ENCODE measurements at regions not wholly inside any gene's neighbourhood (a gene's known extent, or its start where the extent isn't known, plus 50 kb on each side); places are given as distances from the start of the nearest gene placed in this dataset.

- TF ChIP-seq EZH2 (IDR thresholded peaks at IDR 0.05; ENCODE audit: insufficient read depth, poor library complexity, severe bottlenecking) = no peak
- TF ChIP-seq EZH2phosphoT487 (IDR thresholded peaks at IDR 0.05; ENCODE audit: insufficient read depth, low read depth) = no peak
- no peak overlapping the region for H3K4me2 ChIP-seq (ENCODE audit: unreplicated experiment)
- H3K27ac ChIP-seq = no peak overlapping the region
- no peak overlapping the region for H2AFZ ChIP-seq
- no peak overlapping the region for H3K4me3 ChIP-seq
- no peak overlapping the region for H3K9ac ChIP-seq
- no peaks in the 10 kb centered on the region for H4K20me1 ChIP-seq (ENCODE audit: insufficient read depth)
- no peaks in the 10 kb centered on the region for H3K36me3 ChIP-seq (ENCODE audit: low read depth)
- WGBS, 2 experiments (ENCODE audit: low coverage in 1 of 2, low lambda C conversion rate in 2 of 2, missing lambda C conversion rate in 2 of 2) = 41 to 43% methylated on average over 8 of the region's 8 CpGs
- in situ Hi-C loops (cut with MboI) = no loop called here
- no peaks in the 10 kb centered on the region for H3K9me3 ChIP-seq (ENCODE audit: low read depth)
- H3K4me1 ChIP-seq (ENCODE audit: insufficient read depth) = no peaks in the 10 kb centered on the region
- no peaks in the 10 kb centered on the region for H3K27me3 ChIP-seq (replicated peaks; ENCODE audit: insufficient read depth)
- H3K9me2 ChIP-seq (ENCODE audit: insufficient read depth) = no peaks in the 10 kb centered on the region
- DNase-seq = no peak
- H3F3A ChIP-seq (ENCODE audit: insufficient read depth) = no peaks in the 10 kb centered on the region
- H3K79me2 ChIP-seq (ENCODE audit: insufficient read depth) = no peaks in the 10 kb centered on the region
Measured at GRCh38 chr10:93211991-93212390, 138.3 kb downstream of the CYP26A1 start.

GRCh38 chr10:93215312-93215711, 141.6 kb downstream of the CYP26A1 start:
- Histone ChIP-seq H2AFZ (no peak overlapping the region), H3K9ac (no peak overlapping the region), H3K4me2 (ENCODE audit: unreplicated experiment) (no peak overlapping the region), H3K9me3 (ENCODE audit: low read depth) (no peaks in the 10 kb centered on the region), H3K9me2 (ENCODE audit: insufficient read depth) (no peaks in the 10 kb centered on the region), H3K36me3 (ENCODE audit: low read depth) (no peaks in the 10 kb centered on the region), H3K79me2 (ENCODE audit: insufficient read depth) (no peaks in the 10 kb centered on the region), H3K27me3 (replicated peaks; ENCODE audit: insufficient read depth) (no peaks in the 10 kb centered on the region), H3K4me1 (ENCODE audit: insufficient read depth) (no peaks in the 10 kb centered on the region), H4K20me1 (ENCODE audit: insufficient read depth) (no peaks in the 10 kb centered on the region), H3K4me3 (no peak overlapping the region), H3F3A (ENCODE audit: insufficient read depth) (no peaks in the 10 kb centered on the region), H3K27ac (no peak overlapping the region)
- no peak for DNase-seq
- 47 to 56% methylated on average over 3 of the region's 3 CpGs for WGBS, 2 experiments (ENCODE audit: low coverage in 1 of 2, low lambda C conversion rate in 2 of 2, missing lambda C conversion rate in 2 of 2)
- in situ Hi-C loops (cut with MboI) = no loop called here
- TF ChIP-seq EZH2phosphoT487 (IDR thresholded peaks at IDR 0.05; ENCODE audit: insufficient read depth, low read depth) (no peak), EZH2 (IDR thresholded peaks at IDR 0.05; ENCODE audit: insufficient read depth, poor library complexity, severe bottlenecking) (no peak)

- Histone ChIP-seq H2AFZ (no peak overlapping the region), H3K4me1 (ENCODE audit: insufficient read depth) (no peaks in the 10 kb centered on the region)
- 64 to 65% methylated on average over 5 of the region's 5 CpGs for WGBS, 2 experiments (ENCODE audit: low coverage in 1 of 2, low lambda C conversion rate in 2 of 2, missing lambda C conversion rate in 2 of 2)
Measured at GRCh38 chr10:93216341-93216985, 142.8 kb downstream of the CYP26A1 start.

GRCh38 chr10:93218386-93218785, 144.7 kb downstream of the CYP26A1 start:
- H3K4me3 ChIP-seq = no peak overlapping the region
- in situ Hi-C loops (cut with MboI) = no loop called here
- no peak overlapping the region for H3K4me2 ChIP-seq (ENCODE audit: unreplicated experiment)
- H3K9me2 ChIP-seq (ENCODE audit: insufficient read depth) = no peaks in the 10 kb centered on the region
- H3K9me3 ChIP-seq (ENCODE audit: low read depth) = no peaks in the 10 kb centered on the region
- no peaks in the 10 kb centered on the region for H4K20me1 ChIP-seq (ENCODE audit: insufficient read depth)
- no peak overlapping the region for H3K27ac ChIP-seq
- no peak overlapping the region for H2AFZ ChIP-seq
- H3K79me2 ChIP-seq (ENCODE audit: insufficient read depth) = no peaks in the 10 kb centered on the region
- H3K9ac ChIP-seq = no peak overlapping the region
- no peaks in the 10 kb centered on the region for H3F3A ChIP-seq (ENCODE audit: insufficient read depth)
- DNase-seq = no peak
- H3K27me3 ChIP-seq (replicated peaks; ENCODE audit: insufficient read depth) = no peaks in the 10 kb centered on the region
- H3K4me1 ChIP-seq (ENCODE audit: insufficient read depth) = no peaks in the 10 kb centered on the region
- TF ChIP-seq EZH2 (IDR thresholded peaks at IDR 0.05; ENCODE audit: insufficient read depth, poor library complexity, severe bottlenecking) = no peak
- no peak for TF ChIP-seq EZH2phosphoT487 (IDR thresholded peaks at IDR 0.05; ENCODE audit: insufficient read depth, low read depth)
- no peaks in the 10 kb centered on the region for H3K36me3 ChIP-seq (ENCODE audit: low read depth)

More at GRCh38 chr10:93216341-93216985, 142.8 kb downstream of the CYP26A1 start:
- no peaks in the 10 kb centered on the region for H3K9me3 ChIP-seq (ENCODE audit: low read depth)
- H3K4me2 ChIP-seq (ENCODE audit: unreplicated experiment) = no peak overlapping the region
- no peaks in the 10 kb centered on the region for H3K27me3 ChIP-seq (replicated peaks; ENCODE audit: insufficient read depth)
- no peaks in the 10 kb centered on the region for H3K9me2 ChIP-seq (ENCODE audit: insufficient read depth)
- no peaks in the 10 kb centered on the region for H3K79me2 ChIP-seq (ENCODE audit: insufficient read depth)
- TF ChIP-seq EZH2phosphoT487 (IDR thresholded peaks at IDR 0.05; ENCODE audit: insufficient read depth, low read depth) (no peak), EZH2 (IDR thresholded peaks at IDR 0.05; ENCODE audit: insufficient read depth, poor library complexity, severe bottlenecking) (no peak)
- no peak overlapping the region for H3K4me3 ChIP-seq
- no peak for DNase-seq
- H3K27ac ChIP-seq = no peak overlapping the region
- no peaks in the 10 kb centered on the region for H3K36me3 ChIP-seq (ENCODE audit: low read depth)
- H3K9ac ChIP-seq = no peak overlapping the region
- no peaks in the 10 kb centered on the region for H3F3A ChIP-seq (ENCODE audit: insufficient read depth)
- H4K20me1 ChIP-seq (ENCODE audit: insufficient read depth) = no peaks in the 10 kb centered on the region
- in situ Hi-C loops (cut with MboI) = no loop called here

GRCh38 chr10:93219347-93219746, 145.7 kb downstream of the CYP26A1 start:
- Histone ChIP-seq H3K9ac (no peak overlapping the region), H3K27me3 (replicated peaks; ENCODE audit: insufficient read depth) (no peaks in the 10 kb centered on the region), H3K4me2 (ENCODE audit: unreplicated experiment) (no peak overlapping the region), H3K36me3 (ENCODE audit: low read depth) (no peaks in the 10 kb centered on the region), H3F3A (ENCODE audit: insufficient read depth) (no peaks in the 10 kb centered on the region), H3K4me1 (ENCODE audit: insufficient read depth) (no peaks in the 10 kb centered on the region), H2AFZ (no peak overlapping the region), H4K20me1 (ENCODE audit: insufficient read depth) (no peaks in the 10 kb centered on the region), H3K79me2 (ENCODE audit: insufficient read depth) (no peaks in the 10 kb centered on the region), H3K27ac (no peak overlapping the region), H3K9me2 (ENCODE audit: insufficient read depth) (no peaks in the 10 kb centered on the region), H3K9me3 (ENCODE audit: low read depth) (no peaks in the 10 kb centered on the region), H3K4me3 (no peak overlapping the region)
- WGBS, 2 experiments (ENCODE audit: low coverage in 1 of 2, low lambda C conversion rate in 2 of 2, missing lambda C conversion rate in 2 of 2) = 54 to 71% methylated on average over 1 of the region's 1 CpG
- in situ Hi-C loops (cut with MboI) = no loop called here
- TF ChIP-seq EZH2phosphoT487 (IDR thresholded peaks at IDR 0.05; ENCODE audit: insufficient read depth, low read depth) (no peak), EZH2 (IDR thresholded peaks at IDR 0.05; ENCODE audit: insufficient read depth, poor library complexity, severe bottlenecking) (no peak)
- DNase-seq = no peak
